ENCODE measurements at regions not wholly inside any gene's neighbourhood (a gene's known extent, or its start where the extent isn't known, plus 50 kb on each side); places are given as distances from the start of the nearest gene placed in this dataset.

DNA sequence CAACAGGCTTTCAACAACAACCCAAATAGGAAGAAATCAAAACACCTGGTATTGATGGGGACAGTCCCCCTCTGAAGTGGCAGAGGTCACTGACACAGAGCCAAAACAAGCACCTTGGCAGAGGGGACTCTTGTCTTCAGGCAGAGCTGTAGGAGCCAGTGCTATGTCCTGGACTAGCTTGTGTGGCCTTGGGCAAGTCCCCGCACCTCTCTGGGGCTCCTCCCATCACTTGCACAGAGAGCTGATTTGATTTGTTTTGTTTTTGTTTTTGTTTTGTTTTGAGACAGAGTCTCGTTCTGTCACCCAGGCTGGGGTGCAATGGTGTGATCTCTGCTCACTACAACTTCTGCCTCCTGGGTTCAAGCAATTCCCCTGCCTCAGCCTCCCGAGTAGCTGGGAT is 100.8 kb downstream of the C9orf50 start:
- Histone ChIP-seq H3K9me2 (ENCODE audit: insufficient read depth) (no peaks in the 10 kb centered on the region), H3K36me3 (ENCODE audit: low read depth) (no peaks in the 10 kb centered on the region), H3F3A (ENCODE audit: insufficient read depth, low read depth) (no peaks in the 10 kb centered on the region), H4K20me1 (ENCODE audit: insufficient read depth) (no peaks in the 10 kb centered on the region), H3K9me3 (ENCODE audit: insufficient read depth, low read depth) (no peaks in the 10 kb centered on the region), H3K4me3 (no peak overlapping the region), H3K4me1 (replicated peaks; ENCODE audit: insufficient read depth) (no peaks in the 10 kb centered on the region), H3K27ac (no peak overlapping the region), H3K27me3 (ENCODE audit: insufficient read depth, low read depth) (no peaks in the 10 kb centered on the region), H2AFZ (no peak overlapping the region), H3K4me2 (no peak overlapping the region), H3K79me2 (ENCODE audit: low read depth) (no peaks in the 10 kb centered on the region)
- no TSS peak for BruUV-seq (replicated peaks)
- no peak for DNase-seq
- CTCF ChIA-PET, result no interaction called here
- TF ChIP-seq, protein P1, sequence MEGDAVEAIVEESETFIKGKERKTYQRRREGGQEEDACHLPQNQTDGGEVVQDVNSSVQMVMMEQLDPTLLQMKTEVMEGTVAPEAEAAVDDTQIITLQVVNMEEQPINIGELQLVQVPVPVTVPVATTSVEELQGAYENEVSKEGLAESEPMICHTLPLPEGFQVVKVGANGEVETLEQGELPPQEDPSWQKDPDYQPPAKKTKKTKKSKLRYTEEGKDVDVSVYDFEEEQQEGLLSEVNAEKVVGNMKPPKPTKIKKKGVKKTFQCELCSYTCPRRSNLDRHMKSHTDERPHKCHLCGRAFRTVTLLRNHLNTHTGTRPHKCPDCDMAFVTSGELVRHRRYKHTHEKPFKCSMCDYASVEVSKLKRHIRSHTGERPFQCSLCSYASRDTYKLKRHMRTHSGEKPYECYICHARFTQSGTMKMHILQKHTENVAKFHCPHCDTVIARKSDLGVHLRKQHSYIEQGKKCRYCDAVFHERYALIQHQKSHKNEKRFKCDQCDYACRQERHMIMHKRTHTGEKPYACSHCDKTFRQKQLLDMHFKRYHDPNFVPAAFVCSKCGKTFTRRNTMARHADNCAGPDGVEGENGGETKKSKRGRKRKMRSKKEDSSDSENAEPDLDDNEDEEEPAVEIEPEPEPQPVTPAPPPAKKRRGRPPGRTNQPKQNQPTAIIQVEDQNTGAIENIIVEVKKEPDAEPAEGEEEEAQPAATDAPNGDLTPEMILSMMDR (conservative IDR thresholded peaks at IDR 0.05), result no peak
- TF ChIP-seq EZH2 (IDR thresholded peaks at IDR 0.05; ENCODE audit: low read depth), result no peak
- intact Hi-C loops (cut with micrococcal nuclease; ENCODE audit: unreplicated experiment), result no loop called here
- POLR2A ChIA-PET (ENCODE audit: unreplicated experiment), result no interaction called here

DNA sequence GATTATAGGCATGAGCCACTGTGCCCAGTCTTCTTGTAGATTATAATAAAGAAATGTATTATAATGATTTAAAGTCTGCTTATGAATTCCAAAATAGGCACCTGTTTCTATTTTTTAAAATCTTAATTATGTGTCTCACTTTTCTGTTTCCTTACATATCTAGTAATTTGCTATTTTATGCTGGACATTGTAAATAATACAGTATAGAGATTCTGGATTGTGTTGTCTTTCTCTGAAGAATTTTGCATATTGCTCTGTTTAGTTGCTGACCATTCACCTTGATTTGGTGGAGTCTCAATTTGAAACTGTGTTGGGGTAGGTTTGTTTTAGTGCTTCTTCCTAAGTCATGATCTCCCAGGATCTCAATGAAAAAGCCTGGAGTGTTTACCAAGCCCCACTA is 102.8 kb downstream of the C9orf50 start:
- no peaks in the 10 kb centered on the region for H3K9me2 ChIP-seq (ENCODE audit: insufficient read depth)
- intact Hi-C loops (cut with micrococcal nuclease; ENCODE audit: unreplicated experiment), result no loop called here
- ChIA-PET CTCF (no interaction called here), POLR2A (ENCODE audit: unreplicated experiment) (no interaction called here)
- BruUV-seq (replicated peaks), result no TSS peak
- no peaks in the 10 kb centered on the region for H3F3A ChIP-seq (ENCODE audit: insufficient read depth, low read depth)
- TF ChIP-seq, protein P1 (conservative IDR thresholded peaks at IDR 0.05), result no peak
- no peak for TF ChIP-seq EZH2 (IDR thresholded peaks at IDR 0.05; ENCODE audit: low read depth)
- H3K9me3 ChIP-seq (ENCODE audit: insufficient read depth, low read depth), result peaks cover 11% of the 10 kb centered on the region; the same call in 1 of the 2 replicates
- no peaks in the 10 kb centered on the region for H3K27me3 ChIP-seq (ENCODE audit: insufficient read depth, low read depth)
- H3K36me3 ChIP-seq (ENCODE audit: low read depth), result no peaks in the 10 kb centered on the region
- no peak overlapping the region for H2AFZ ChIP-seq
- H3K4me3 ChIP-seq, result no peak overlapping the region
- DNase-seq, result no peak
- H3K4me1 ChIP-seq (replicated peaks; ENCODE audit: insufficient read depth), result no peaks in the 10 kb centered on the region
- no peak overlapping the region for H3K27ac ChIP-seq
- no peak overlapping the region for H3K4me2 ChIP-seq
- no peaks in the 10 kb centered on the region for H3K79me2 ChIP-seq (ENCODE audit: low read depth)
- H4K20me1 ChIP-seq (ENCODE audit: insufficient read depth), result no peaks in the 10 kb centered on the region

DNA sequence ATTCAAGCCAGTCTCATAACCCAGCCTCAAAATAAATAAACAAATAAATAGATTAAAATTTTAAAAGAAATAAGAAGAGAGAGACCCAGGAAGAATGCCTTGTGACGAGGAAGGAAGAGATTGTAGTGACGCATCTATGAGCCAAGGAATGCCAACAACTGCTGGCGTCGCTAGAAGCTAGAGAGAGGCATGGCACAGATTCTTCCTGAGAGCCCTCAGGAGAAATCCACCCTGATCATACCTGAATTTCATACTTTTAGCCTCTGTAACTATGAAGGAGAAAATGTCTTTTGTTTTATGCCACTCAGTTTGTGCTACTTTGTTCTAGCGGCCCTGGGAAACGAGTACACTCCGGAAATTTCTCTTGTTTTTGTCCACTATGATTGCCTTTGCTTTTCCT is 103.9 kb downstream of the C9orf50 start:
- no TSS peak for BruUV-seq (replicated peaks)
- Histone ChIP-seq H3K79me2 (ENCODE audit: low read depth) (no peaks in the 10 kb centered on the region), H2AFZ (no peak overlapping the region), H4K20me1 (ENCODE audit: insufficient read depth) (no peaks in the 10 kb centered on the region), H3K27ac (no peak overlapping the region), H3K4me2 (no peak overlapping the region), H3K9me3 (ENCODE audit: insufficient read depth, low read depth) (peaks cover 17% of the 10 kb centered on the region; the same call in 1 of the 2 replicates), H3K27me3 (ENCODE audit: insufficient read depth, low read depth) (no peaks in the 10 kb centered on the region), H3K4me1 (replicated peaks; ENCODE audit: insufficient read depth) (no peaks in the 10 kb centered on the region), H3K9me2 (ENCODE audit: insufficient read depth) (no peaks in the 10 kb centered on the region), H3K36me3 (ENCODE audit: low read depth) (no peaks in the 10 kb centered on the region), H3F3A (ENCODE audit: insufficient read depth, low read depth) (no peaks in the 10 kb centered on the region), H3K4me3 (no peak overlapping the region)
- intact Hi-C loops (cut with micrococcal nuclease; ENCODE audit: unreplicated experiment), result no loop called here
- TF ChIP-seq, protein P1 (conservative IDR thresholded peaks at IDR 0.05), result no peak
- no peak for TF ChIP-seq EZH2 (IDR thresholded peaks at IDR 0.05; ENCODE audit: low read depth)
- POLR2A ChIA-PET (ENCODE audit: unreplicated experiment), result no interaction called here
- CTCF ChIA-PET, result no interaction called here
- no peak for DNase-seq
